Muscle layer of duodenum (tissue), 2 donors: ENCODE measurements at regions not wholly inside any gene's neighbourhood (a gene's known extent, or its start where the extent isn't known, plus 50 kb on each side); places are given as distances from the start of the nearest gene placed in this dataset.

Source experiments
- H3K27ac ChIP-seq: one replicate; pipeline ENCODE4 v1.7.0; 2013; ENCODE audit warnings: mild to moderate bottlenecking, low read length
- H3K27me3 ChIP-seq: one replicate; pipeline ENCODE4 v1.7.0; 2013; ENCODE audit warnings: low read depth, mild to moderate bottlenecking, control low read depth, low read length
- H3K36me3 ChIP-seq, 2 donors: one replicate each; pipeline ENCODE4 v1.7.0; 2013; ENCODE audit warnings: low read length in 2 of 2, control low read depth in 1 of 2, mild to moderate bottlenecking in 1 of 2; ENCODE audit not compliant: insufficient read depth in 2 of 2, control insufficient read depth in 1 of 2
- H3K4me1 ChIP-seq, 2 donors: one replicate each; pipeline ENCODE4 v1.7.0; 2013; ENCODE audit warnings: low read length in 2 of 2, mild to moderate bottlenecking in 2 of 2, control low read depth in 1 of 2, moderate library complexity in 1 of 2; ENCODE audit not compliant: insufficient read depth in 2 of 2, control insufficient read depth in 1 of 2
- H3K4me3 ChIP-seq, 2 donors: one replicate each; pipeline ENCODE4 v1.7.0; 2013; ENCODE audit warnings: low read length in 2 of 2, low read depth in 1 of 2, mild to moderate bottlenecking in 1 of 2
- H3K9me3 ChIP-seq, 2 donors: one replicate each; pipeline ENCODE4 v1.7.0; 2013; ENCODE audit warnings: low read length in 2 of 2, control low read depth in 1 of 2, mild to moderate bottlenecking in 1 of 2; ENCODE audit not compliant: control insufficient read depth in 1 of 2
- donor health status: healthy.

DNA sequence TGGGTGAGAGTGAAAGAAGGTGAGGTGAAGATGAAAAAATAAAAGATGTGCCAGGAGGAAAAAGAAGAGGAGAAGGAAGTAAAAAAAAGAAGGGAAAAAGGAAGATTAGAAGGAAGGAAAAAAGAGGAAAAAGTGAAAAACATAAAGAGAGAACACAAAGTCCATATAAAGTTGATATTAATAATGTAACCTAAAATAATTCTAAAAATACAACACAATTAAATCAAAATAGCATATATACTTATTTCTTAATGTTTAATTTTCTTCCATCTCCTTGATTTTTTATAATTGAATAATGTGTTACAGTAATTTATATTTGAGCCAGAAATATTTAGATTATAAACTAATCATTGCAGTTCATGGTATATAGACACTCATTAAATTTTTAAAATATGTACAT lies 124.4 kb upstream of the NOVA1 start:
- Histone ChIP-seq H3K4me1 (no peaks in the 10 kb centered on the region), H3K27ac (no peak overlapping the region)

DNA sequence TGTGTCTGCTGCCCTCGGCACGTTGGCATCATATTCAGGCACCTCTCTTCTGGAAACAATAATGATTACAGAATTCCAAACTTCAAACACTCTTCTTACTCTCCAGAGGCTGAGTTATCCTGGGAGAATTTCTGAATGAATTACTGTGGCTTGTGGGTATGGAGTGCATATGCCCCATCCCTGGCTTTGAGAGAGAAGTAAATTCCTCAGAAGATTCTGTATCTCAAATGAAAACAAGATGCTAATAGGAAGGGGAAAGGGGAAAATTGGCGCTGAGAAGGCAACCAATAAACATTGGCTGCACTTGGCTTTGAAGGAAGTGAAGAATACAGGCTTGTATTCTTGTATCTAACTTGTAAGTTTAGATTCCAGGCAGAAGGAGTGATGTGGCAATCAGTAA lies 132.0 kb upstream of the NOVA1 start:
- Histone ChIP-seq H3K9me3 (no peaks in the 10 kb centered on the region), H3K4me3 (no peak overlapping the region), H3K4me1 (no peaks in the 10 kb centered on the region), H3K36me3 (no peaks in the 10 kb centered on the region), H3K27ac (no peak overlapping the region), H3K27me3 (no peaks in the 10 kb centered on the region)

More for the DNA sequence above, 124.4 kb upstream of the NOVA1 start:
- no peaks in the 10 kb centered on the region for H3K36me3 ChIP-seq
- no peaks in the 10 kb centered on the region for H3K27me3 ChIP-seq
- no peaks in the 10 kb centered on the region for H3K9me3 ChIP-seq
- H3K4me3 ChIP-seq = no peak overlapping the region

DNA sequence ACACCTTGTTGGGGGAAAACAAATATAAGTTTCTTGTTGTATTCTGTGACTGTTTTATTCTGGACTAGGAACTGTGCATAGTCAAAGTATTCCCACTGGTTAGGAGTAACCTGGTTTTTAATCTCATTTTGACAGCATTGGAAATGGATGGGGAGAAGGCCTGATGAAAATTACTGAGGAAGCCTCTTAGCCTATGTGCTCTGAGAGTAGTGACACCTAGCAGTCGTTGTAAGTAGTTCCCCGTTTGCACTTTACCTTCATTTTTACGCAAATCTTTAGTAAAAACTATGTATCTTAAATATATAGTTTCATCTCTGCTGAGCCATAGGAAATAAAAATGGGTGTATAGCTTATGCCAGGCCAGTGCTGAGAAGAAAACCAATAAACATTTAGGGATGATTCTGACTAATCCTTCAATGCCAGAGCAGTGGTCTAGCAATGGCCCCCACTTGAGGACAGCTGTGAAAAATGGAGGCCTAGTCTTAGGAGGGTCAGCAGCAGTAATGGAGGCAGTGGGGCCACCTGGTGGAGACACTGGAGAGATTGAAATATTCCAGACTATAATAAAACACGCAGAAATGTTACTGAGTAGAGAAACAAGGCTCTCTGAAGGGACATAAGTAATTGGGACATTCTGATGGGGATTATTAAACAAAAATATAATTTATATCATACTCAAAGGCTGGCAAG lies 133.2 kb upstream of the NOVA1 start:
- no peaks in the 10 kb centered on the region for H3K27me3 ChIP-seq
- H3K4me3 ChIP-seq = no peak overlapping the region
- H3K27ac ChIP-seq = no peak overlapping the region
- no peaks in the 10 kb centered on the region for H3K4me1 ChIP-seq
- peaks cover 0 to 4% of the 10 kb centered on the region in 2 donors for H3K9me3 ChIP-seq
- H3K36me3 ChIP-seq = no peaks in the 10 kb centered on the region

DNA sequence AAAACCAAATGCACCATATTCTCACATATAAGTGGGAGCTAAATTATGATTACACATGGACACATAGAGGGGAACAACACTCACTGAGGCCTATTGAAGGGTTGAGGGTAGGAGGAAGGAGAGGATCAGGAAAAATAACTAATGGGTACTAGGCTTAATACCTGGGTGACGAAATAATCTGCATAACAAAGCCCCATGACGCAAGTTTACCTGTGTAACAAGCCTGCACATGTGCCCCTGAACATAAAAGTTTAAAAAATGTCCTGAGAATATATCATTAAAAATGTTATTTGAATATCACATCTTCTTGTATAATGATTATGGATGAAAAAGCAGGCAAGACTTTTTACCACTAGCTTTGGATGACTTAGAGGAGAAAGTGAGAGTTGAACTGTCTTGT lies 138.0 kb upstream of the NOVA1 start:
- no peak overlapping the region for H3K4me3 ChIP-seq
- H3K27me3 ChIP-seq = no peaks in the 10 kb centered on the region
- H3K27ac ChIP-seq = no peak overlapping the region
- no peaks in the 10 kb centered on the region for H3K4me1 ChIP-seq
- no peaks in the 10 kb centered on the region for H3K36me3 ChIP-seq
- peaks cover 0 to 6% of the 10 kb centered on the region in 2 donors for H3K9me3 ChIP-seq

DNA sequence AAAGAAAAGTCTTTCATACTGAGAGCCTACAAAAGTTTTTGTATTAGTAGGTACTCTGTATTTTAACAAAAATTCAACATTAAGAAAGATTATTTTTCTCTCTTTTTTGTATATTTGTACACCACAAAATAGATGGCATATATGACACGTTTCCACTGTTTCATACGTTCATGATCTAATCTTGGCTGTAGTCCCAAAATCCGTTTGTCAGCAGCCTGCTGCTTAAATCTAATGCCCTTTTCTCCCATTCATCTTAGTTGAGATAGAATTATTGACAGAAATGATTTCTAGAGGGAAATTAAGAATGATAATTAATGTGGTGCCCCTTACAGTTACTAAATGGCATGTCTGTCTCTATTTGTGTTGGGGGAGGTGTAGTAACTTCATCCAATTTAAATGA lies 140.7 kb upstream of the NOVA1 start:
- no peak overlapping the region for H3K27ac ChIP-seq
- peaks cover 0 to 6% of the 10 kb centered on the region in 2 donors for H3K9me3 ChIP-seq
- H3K36me3 ChIP-seq = no peaks in the 10 kb centered on the region
- no peak overlapping the region for H3K4me3 ChIP-seq
- no peaks in the 10 kb centered on the region for H3K4me1 ChIP-seq
- no peaks in the 10 kb centered on the region for H3K27me3 ChIP-seq

DNA sequence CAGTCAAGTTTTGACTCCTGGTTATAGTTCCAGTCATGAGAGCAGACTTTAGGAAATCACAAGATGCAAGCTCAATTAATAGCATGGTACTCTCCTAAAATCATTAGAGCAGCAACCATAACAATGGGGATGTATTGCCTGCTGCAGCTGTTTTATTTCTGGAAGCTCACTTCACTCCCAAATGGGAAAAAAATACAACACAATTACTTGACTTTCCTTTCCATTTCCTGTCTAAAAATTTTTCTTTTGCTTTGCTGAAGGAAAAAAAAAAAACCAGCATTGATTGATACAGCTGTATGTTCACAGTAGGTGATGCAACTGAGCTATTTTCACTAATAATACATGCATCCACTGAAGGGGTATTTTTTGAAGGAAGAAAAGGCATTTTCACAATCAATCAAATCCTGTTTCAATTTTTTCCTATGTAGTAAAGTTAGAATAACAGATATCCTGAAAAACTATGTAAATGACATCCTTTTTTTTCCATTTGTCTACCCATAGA lies 143.9 kb upstream of the NOVA1 start:
- no peaks in the 10 kb centered on the region for H3K36me3 ChIP-seq
- H3K4me1 ChIP-seq = no peaks in the 10 kb centered on the region
- no peak overlapping the region for H3K27ac ChIP-seq
- H3K27me3 ChIP-seq = no peaks in the 10 kb centered on the region
- H3K4me3 ChIP-seq = no peak overlapping the region
- H3K9me3 ChIP-seq = peaks cover 0 to 2% of the 10 kb centered on the region in 2 donors

DNA sequence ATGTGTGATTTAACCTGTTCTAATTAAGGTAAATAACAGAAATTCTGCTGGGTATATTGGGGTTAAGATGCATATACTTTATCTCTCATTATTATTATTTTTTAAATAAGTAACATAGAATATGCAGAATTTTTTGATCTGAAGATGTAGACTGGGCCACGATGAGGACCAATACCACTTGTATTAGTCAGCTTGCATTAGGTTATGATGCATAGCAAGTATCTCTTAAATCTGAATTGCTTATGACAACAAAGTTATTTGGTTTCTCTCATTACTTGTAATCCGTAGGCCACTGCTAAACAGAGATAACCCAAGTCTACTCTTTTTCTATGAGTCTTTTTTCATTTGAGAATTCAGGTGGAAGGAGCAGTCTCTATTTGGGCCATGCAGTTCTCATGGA lies 145.5 kb upstream of the NOVA1 start:
- no peaks in the 10 kb centered on the region for H3K36me3 ChIP-seq

DNA sequence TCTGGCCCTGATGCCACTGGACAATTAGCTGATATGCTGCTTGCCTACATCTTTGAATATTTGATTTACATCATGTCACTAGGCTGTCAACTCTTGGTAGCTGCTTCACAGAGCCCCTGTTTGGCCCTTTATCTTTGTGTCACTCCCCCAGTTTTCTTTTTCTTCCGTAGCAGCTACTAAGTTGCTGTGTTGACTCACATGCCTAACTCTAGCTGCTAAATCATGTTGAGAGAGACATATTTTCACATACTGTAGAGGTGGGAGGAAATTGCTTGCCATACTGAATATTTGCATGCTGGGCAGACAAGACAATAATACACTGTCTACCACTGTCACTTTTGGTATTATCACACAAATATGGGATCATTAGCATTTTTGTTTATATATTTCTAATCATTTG lies 147.1 kb upstream of the NOVA1 start:
- Histone ChIP-seq H3K4me1 (no peaks in the 10 kb centered on the region), H3K27ac (no peak overlapping the region), H3K27me3 (no peaks in the 10 kb centered on the region), H3K4me3 (no peak overlapping the region), H3K9me3 (no peaks in the 10 kb centered on the region), H3K36me3 (no peaks in the 10 kb centered on the region)

More for the DNA sequence above, 145.5 kb upstream of the NOVA1 start:
- Histone ChIP-seq H3K27ac (no peak overlapping the region), H3K27me3 (no peaks in the 10 kb centered on the region), H3K9me3 (no peaks in the 10 kb centered on the region), H3K4me1 (no peaks in the 10 kb centered on the region), H3K4me3 (no peak overlapping the region)

DNA sequence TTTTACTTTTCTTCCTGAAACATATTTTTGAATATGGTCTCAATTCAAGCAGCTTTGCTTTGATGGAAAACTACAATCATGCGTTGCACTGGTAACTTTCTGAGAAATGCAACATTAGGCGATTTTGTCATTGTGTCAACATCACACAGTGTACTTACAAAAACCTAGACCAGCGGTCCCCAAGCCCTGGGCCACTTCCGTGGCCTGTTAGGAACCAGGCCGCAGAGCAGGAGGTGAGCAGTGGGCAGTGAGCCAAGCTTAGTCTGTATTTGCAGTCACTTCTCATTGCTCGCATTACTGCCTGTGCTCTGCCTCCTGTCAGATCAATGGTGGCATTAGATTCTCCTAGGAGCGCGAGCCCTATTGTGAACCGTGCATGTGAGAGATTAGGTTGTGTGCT lies 163.7 kb upstream of the NOVA1 start:
- no peak overlapping the region for H3K27ac ChIP-seq
- peaks cover 0 to 9% of the 10 kb centered on the region in 2 donors for H3K4me1 ChIP-seq
- no peaks in the 10 kb centered on the region for H3K36me3 ChIP-seq
- H3K27me3 ChIP-seq = no peaks in the 10 kb centered on the region
- no peak overlapping the region for H3K4me3 ChIP-seq
- H3K9me3 ChIP-seq = no peaks in the 10 kb centered on the region

DNA sequence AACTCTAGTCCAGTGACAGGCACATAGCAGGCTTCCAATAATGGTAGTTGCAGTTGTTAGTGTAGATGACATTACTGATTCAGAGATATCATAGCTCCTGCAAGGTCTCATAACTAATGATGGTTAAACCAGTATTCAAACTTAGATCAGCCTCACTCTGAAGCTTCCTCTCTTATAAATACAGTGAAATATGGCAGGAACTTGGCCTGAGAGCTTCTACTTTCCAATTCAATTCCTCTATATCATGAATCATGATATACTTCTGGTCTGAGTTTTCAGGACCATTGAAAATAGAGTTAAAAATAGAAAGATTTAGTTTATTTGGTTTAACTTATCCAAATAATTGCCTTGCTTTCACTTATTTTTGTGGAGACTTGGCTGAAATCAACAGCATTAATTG lies 167.5 kb upstream of the NOVA1 start:
- Histone ChIP-seq H3K36me3 (no peaks in the 10 kb centered on the region), H3K27ac (no peak overlapping the region), H3K9me3 (no peaks in the 10 kb centered on the region), H3K4me3 (no peak overlapping the region), H3K27me3 (no peaks in the 10 kb centered on the region), H3K4me1 (peaks cover 0 to 9% of the 10 kb centered on the region in 2 donors)

DNA sequence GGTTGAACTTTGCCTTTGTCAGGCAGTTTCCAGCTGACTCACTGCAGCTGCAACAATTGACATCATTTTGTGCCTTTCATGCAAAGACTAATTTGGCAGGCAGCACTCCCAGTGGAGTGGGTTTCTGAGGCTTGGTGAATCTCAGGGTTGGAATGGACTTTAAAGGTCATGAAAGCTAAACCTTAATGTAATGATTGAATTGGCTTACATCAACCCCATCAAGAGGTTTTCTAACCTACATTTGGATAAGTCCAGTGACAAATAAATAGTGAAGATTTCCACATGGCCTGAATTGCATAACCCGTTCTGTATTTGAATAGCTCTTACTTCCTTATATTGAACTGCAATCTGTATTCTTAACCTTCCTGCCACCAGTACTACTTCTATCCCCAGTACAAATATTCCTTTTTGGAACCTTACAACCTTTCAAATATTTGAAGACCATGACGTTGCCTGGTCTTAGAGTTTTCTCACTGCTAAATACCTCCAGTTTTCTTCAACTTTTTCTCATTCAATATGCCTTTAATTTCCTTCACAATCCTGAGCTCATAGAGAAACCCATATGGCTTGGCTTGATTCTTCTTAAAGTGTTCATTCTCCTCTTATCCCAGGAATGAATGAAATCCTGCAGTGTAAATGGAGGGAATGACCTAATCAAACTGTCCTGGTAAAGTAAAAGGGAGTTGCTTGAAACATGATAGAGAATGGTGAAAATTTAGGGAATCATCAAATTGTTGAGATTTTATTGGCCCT lies 168.1 kb upstream of the NOVA1 start:
- Histone ChIP-seq H3K4me3 (no peak overlapping the region), H3K27me3 (no peaks in the 10 kb centered on the region), H3K27ac (no peak overlapping the region)

More for the DNA sequence above, 168.1 kb upstream of the NOVA1 start:
- H3K9me3 ChIP-seq = no peaks in the 10 kb centered on the region
- H3K4me1 ChIP-seq = peaks cover 0 to 9% of the 10 kb centered on the region in 2 donors
- no peaks in the 10 kb centered on the region for H3K36me3 ChIP-seq
